HG02852 (cell line): ENCODE measurements at regions not wholly inside any gene's neighbourhood (a gene's known extent, or its start where the extent isn't known, plus 50 kb on each side); places are given as distances from the start of the nearest gene placed in this dataset.

Experiments used
- ATAC-seq: cut with Tn5 transposase; IDR thresholded peaks from one replicate; pipeline ENCODE4 v1.9.1; 2021; ENCODE audit warnings: mild to moderate bottlenecking, moderate library complexity; ENCODE audit not compliant: unreplicated experiment

DNA sequence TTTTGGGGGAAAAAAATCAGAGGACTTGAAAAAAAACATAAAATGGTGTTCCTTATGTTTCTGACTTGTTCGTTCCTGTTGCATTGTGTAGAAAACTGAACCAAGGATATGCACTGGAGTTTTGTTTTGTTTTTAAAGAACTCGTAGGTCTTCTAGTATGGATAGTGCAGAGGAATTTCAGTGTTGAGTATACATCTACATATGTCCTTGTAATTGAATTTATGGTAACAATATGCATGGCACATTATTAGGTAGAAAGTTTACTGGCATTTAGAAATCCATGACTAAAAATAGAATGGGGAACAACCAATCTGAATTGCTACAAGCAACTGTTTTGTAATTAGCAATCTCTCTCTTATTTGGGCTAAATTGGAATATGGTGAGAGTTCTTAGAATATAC, 188.3 kb upstream of the ZRANB2 start:
- no peak for ATAC-seq

DNA sequence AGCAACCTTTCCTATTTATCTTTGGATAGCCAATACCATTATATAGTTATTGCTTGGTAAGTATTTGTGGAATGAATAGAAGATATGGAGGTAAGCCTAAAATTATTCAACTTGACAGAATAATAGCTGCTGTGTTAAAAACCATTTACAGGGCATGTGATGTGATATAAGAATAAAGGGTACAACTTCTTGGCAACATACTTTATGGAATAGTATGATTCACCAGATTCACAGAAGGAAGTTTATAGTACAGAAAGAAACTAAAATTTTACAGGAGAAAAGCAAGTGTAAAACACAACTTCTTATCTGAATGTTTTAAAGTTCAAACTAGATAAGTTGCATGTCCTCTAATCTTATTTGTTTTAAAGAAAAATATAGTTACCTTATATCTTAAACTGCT, 186.4 kb upstream of the ZRANB2 start:
- ATAC-seq, result no peak

DNA sequence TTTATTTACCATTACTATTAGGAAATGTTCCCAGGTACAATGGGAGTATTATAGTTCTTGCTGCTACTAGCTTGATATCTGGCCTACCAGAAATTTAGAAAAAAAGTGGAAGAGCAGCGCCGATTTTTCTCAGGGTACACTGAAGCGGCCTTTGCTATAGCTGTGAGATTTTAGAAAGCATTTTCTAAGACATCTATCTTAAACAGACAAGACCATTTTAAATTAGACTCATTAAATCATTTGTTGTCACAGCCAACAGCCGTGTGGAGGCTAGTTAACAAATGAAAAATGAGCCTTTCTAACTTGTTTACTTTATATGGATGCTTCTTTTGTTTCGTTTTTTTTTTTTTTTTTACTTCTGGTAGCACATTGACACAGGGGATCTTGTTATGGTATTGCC, 183.2 kb upstream of the ZRANB2 start:
- ATAC-seq, result no peak

DNA sequence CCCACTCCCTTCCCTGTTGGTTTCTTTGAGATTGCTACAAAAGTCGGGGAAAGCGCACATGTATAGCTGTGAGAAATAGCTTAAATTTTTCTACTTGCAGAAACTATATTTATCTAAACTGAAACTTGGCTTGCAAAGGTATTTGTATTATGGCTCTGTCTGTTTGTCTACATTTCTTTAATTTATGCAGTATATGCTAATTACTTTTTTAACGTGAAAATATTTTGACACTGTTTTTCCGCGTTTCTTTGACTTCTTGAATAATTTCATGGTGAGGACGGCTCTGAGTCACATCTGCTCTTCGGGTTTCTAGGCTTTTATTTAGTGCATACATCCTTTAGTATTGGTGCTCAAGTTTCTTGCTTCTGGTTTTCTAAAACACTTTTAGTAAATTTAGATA, 182.1 kb upstream of the ZRANB2 start:
- ATAC-seq, result no peak

DNA sequence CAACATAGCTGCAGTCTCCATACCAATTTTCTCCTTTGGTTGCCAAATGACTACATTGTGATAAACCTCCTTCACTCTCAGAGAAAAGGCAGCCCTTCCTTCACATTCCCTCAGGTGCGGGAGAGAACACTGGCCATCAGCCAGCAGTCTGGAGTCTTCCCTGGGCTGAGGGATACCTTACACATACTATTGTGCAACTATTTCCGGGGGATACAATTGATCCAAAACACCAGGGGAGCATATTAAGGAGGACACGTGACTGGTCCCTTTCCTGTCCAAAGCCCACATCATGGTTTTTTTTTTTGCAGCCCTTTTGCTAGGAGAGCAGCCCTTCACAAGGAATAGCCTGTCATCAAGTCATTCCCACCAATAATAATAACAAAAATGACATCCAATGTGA, 172.1 kb upstream of the ZRANB2 start:
- ATAC-seq, result no peak

DNA sequence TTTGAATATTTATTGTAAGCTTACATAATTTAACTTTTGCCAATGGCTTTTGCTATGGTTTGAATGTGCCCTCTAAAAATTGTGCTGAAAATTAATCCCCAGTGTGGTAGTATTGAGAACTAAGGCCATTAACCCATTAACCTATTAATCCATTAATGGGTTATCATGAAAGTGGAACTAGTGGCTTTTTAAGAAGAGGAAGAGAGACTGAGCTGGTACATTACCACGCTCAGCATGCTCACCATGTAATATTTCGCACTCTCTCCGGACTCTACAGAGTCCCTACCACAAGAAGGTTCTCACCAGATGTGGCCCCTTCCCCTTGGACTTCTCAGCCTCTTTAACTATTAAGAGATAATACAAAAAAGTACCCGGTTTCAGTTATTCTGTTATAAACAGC, 164.4 kb upstream of the ZRANB2 start:
- no peak for ATAC-seq

DNA sequence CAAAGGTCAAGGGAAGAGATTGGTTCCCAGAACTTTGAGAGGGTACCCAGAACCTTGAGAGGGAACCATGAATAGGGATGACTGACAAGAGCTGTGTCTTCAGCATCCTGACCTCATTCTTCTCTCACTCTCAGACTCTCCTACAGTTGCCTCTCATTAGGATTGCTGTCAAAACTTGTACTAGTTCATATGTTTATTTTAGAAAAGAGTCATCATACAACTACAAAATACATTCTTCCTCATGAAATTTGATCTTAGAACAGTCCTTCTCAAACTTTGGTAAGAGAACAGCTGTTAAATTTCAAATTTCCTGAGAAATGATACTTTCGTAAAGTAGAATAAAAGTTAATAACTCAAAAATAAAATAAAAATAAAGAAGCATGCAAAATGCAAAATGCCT, 161.4 kb upstream of the ZRANB2 start:
- ATAC-seq, result no peak

DNA sequence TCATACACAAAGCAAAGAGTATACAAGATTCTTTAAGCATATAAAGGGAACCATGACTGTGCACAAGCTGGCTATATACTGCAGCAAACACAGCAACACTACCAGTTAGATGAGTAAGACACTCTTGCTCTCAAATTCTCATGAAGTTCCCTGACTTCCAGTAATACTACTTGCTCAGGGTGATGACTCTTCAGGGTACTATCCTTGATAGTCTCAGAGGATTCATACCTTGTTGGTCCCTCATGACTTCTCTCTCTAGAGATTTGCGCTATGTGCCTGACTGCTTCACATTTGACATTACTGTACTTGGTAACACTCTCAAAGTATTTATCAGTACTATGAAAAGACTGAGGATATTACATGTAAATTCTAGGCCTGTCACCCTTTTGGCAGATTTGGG, 159.8 kb upstream of the ZRANB2 start:
- ATAC-seq, result no peak

DNA sequence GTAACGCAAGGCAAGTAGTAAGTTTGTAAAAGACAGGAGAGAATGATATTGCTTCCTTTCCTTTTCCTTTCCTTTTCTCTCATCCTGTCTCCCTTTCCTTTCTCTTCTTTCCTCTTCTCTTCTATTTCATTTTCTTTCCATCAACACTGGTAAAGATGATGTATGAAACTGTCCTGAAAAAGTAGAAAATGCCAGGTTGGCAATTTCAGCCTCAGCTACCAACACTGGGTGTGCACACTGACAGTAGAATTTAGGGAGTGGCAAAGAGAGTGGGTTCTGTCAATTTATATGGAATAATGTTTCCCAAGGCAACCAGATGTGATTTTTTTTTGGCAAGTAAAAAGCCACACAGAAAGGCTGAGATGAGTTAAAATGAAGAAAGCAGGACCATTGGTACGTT, 155.7 kb upstream of the ZRANB2 start:
- ATAC-seq, result no peak

DNA sequence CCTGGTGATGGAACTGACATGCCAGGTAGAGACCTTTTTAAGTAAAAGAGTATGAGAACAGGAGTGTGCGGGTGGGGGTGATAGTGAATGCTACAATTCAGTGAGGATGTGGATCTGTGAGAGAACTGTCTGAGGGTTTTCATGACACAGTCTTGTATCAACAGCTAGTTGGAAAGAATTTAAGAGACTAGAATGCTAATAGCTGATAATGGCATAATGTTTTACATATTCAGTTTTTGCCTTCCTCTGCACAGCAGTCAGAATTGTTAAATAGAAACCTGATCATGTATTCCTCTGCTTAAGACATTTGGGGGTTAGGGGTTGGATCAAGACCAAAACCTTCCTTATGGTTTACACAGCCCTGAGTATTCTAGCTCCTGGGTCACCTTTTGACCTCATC, 152.8 kb upstream of the ZRANB2 start:
- no peak for ATAC-seq

DNA sequence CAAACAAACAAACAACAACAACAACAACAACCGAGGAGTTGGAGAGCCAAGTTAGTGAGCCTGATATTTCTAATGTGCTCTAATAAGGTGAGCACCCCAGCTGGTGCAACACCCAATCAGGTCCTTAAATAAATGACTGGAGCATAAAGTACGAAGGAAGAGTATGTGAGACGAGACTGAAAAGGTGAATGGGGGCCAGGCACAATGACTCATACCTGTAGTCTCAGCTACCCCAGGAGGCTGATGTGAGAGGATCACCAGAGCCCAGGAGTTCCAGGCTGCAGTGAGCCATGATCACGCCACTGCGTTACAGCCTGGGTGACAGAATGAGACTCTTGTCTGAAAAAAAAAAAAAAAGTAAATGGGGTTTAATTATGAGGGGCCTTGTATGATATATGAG, 152.0 kb upstream of the ZRANB2 start:
- no peak for ATAC-seq

DNA sequence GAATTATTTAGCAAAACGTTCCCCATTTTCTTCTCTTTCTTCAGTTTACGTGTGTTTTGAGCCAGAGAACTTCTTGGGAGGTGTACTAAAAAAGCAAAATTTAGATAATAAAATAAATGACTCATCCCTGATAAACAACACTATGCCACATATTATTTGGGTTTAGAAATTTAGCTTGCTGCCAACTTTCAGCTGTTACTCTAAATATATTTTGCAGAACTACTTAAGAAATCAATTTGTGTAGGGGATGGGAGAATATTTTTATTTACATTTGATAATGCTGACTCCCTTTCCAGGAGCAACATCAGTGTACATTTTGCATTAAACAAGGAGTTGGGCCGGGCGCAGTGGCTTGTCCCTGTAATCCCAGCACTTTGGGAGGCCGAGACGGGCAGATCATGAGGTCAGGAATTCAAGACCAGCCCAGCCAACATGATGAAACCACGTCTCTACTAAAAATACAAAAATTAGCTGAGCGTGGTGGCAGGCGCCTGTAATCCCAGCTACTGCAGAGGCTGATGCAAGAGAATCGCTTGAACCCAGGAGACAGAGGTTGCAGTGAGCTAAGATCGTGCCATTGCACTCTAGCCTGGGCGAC, 151.4 kb upstream of the ZRANB2 start:
- ATAC-seq, result no peak

DNA sequence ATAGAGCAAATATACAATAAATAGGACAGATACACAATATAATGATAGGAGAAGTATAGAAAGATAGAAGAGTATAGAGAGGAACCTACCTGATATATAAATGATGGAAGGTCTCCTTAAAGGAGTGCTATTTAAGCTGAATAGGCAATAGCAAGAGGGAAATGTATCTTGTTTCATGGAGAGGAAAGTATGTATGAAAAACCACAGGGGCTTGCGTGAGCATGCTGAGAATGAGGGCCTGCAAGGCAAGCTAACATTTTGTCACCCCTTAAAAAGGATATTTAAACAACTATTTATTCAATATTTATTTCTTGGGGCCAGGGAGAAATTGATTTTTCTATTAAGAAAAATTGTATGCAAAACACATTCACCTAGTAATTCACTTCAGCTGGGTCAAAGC, 150.9 kb upstream of the ZRANB2 start:
- ATAC-seq, result no peak

DNA sequence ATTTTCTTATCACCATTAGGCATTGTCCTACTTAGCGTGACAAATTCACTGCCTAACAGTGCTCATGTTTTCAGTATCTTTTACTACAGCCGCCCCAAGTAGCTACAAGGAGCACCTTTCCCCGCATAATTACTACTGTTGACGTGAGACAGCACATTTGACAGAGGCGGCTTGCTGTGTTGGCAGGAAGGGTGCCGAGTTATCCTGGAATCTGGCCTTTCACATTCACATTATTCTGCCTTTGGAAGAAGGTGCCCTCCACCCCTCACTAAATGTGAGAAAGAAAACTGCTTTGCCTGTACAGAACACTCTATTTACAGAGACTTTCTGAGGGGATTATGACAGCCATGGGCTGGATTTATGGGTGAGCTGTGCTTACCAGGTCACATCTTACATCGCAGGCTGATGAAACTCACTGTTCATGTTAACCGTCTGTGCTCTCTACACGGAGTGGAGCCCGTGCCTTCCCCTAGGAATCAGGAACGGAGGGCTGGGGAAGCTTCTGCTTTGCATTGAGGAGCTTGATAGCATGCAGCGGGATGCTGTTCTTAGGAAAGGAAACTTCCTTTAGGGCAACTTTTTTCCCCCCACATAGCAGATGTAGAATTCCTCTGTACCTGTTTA, 148.0 kb upstream of the ZRANB2 start:
- ATAC-seq, result no peak

DNA sequence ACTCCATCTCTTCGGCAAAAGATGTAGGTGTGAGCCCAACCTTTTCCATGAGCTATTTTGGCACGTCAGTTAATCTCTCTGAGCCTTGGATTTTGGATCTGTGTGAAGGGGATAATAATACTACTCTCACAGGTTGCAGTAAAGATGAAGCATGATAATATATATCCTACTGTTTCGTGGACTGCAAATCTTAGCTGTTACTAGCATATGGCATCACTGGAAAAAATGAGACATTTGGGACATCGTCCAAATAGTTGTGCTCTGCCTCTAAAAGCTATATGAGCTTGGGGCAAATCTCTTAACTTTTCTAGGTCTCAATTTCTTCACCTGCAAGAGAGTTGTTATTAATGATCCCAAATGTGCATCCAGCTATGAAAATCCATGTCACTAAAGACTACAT, 147.4 kb upstream of the ZRANB2 start:
- ATAC-seq, result no peak

DNA sequence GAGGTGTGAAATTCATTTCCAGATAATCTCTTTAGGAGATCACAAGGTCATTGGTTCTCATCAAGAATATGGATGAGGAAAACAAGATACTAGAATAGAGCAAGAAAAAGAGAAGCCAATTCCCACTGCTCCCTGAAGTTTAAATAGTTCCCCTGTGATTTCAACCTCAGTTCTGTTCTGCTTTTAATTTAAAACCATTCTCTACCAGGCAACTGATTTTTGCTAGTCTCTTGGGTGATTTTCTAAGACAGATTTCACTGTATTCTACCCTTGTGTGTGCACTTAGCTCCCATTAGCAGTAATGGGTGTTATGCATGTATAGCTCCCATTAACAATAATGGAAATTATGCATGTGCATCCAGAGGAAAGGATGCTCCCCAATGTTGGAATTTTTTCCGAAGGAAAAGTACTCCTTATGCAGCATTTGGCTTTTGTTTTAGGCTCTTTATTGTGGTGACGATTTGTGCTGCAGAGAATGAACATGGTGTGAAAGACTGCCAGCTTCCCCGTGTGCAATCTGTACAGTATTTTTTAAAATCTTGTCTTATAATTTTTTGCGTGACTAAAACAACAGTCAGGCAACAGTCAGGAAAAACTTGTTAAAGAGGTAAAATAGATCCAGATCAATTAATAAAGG, 144.0 kb upstream of the ZRANB2 start:
- no peak for ATAC-seq

DNA sequence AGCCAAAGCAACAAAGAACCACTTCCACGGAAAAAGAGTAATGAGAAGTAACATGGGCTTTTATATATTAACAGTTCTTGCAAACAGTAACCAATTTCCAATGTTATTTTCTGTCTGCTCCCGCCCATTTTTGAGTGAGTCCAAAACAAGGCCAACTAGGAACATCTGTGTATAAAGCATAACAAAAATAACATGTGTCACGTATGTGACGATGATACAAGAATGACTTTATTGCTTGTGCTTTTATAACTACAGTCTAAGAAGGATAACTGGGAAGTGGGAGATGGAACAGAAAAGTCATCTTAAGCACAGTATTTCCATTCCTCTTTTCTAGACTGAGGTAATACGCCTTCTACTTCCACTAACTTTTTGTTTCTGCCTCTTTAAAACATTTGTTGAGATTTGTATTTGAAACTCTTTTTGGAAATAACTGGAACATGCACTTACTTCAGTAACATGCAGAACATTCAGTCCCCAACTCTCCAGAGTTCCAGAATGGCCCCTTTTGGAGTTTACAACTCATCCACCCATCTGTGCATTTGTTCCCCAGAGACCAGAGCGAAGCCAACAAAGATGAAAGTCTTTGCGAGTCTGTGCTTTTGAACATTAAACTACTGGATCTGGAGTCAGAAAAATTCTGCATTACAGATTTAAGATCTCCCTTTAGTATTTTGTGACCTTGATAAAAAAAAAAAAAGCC, 143.0 kb upstream of the ZRANB2 start:
- ATAC-seq, result no peak

DNA sequence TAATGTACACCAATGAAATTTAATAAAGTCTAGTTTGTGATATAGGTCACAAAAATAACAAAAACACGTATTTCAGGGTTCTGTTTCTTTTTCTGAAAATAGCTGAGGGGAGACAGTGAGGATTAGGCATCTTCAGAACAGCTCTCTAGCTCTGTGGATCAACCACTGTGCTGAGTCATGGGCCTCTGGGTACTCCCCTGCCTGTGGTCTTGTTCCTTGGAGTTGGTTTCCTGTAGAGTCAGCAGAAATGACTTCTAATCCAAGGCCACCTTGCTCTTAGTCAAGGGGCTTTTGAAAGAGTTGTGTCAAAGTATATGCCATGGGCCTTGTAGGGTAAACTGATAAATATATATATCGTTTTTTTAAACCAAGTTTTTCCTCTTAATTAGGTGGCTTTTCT, 141.8 kb upstream of the ZRANB2 start:
- no peak for ATAC-seq

DNA sequence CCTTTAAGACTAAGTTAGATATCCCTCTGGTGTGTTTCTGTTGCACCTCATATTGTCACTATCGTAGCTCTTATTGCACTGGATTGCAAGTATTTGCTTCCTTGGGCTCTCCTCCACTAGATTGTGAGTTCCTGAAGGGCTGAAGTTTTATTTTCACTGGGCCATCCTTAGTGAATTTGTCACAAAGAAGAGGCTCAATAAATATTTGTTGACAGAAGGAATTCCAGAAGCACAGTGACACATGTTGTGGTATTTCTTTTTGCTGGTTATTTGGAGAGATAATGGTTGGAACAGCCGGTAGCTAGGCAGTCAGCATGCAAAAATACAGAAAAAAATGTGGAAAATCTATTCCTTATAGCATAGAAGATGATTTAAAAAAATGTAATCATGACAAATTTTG, 129.9 kb upstream of the ZRANB2 start:
- ATAC-seq, result no peak

DNA sequence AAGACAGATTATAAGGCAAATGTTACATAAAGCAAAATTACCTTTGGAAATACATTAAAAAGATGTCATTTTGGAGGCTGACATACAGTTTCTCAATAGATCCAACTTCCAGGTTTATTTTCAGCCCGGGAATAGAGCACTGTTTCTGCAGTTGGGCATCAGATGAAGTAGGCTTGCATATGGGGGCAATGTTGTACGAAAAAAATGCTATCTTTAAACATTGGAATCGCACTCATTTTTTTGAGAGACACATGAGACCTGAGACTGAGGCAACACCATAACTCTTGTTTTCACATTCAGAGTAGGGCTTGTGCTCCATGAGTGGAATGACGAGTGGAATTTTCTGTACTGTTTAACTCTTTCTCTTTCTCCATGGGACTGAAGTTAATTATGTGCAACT, 122.4 kb upstream of the ZRANB2 start:
- no peak for ATAC-seq

DNA sequence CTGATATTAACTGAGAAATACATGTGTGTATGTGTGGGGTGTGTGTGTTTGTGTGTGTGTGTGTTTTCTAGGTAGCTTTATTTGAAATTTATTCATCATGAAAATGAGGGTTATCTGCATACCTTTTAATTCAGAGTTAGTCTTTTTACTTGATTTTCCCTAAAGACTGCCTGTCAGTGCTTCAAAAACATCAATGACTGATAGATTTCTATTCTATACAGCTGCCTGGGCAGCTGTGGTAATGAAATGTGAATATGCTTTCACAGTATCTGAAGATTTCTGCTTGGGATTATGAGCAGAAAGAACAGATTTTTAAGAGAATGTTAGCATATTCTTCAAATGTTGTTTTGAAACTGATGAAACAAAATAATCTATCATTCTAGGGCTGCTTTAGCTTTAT, 119.7 kb upstream of the ZRANB2 start:
- no peak for ATAC-seq

DNA sequence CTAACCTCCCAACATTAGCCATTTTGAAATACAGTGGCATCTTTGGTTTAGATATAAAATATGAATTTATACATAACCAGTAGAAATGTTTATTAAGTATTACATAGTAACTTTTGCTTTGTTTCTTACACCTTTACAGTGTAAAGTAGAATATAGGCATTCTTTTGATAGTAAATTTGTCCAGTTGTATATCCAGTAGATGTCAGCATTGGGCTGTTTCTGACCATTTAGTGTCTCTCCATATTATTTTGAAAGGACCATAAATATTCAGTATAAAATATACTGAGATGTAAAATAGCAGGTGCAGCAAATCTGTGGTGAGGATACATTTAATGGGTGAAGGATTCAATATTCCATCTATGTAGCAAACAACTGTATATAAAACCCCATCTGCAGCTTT, 115.8 kb upstream of the ZRANB2 start:
- no peak for ATAC-seq
